Endodermal cell (in vitro differentiated cells): ENCODE measurements at regions not wholly inside any gene's neighbourhood (a gene's known extent, or its start where the extent isn't known, plus 50 kb on each side); places are given as distances from the start of the nearest gene placed in this dataset.

Experiments used
- DNase-seq: peaks from one replicate; pipeline ENCODE4 v3.0.0-alpha.2; 2017
- H3K27ac ChIP-seq: 2 replicates; pipeline ENCODE4 v1.5.1; 2013; ENCODE audit warnings: mild to moderate bottlenecking, low read depth, low read length, moderate library complexity
- H3K27me3 ChIP-seq: 2 replicates; pipeline ENCODE4 v1.6.1; 2013; ENCODE audit warnings: mild to moderate bottlenecking, low read length, moderate library complexity; ENCODE audit not compliant: insufficient read depth, control insufficient read depth, poor library complexity, severe bottlenecking
- H3K36me3 ChIP-seq: 2 replicates; pipeline ENCODE4 v1.7.0; 2013; ENCODE audit warnings: mild to moderate bottlenecking, low read length, moderate library complexity; ENCODE audit not compliant: control insufficient read depth, insufficient read depth
- H3K4me1 ChIP-seq: one replicate; pipeline ENCODE4 v1.7.0; 2013; ENCODE audit warnings: low read length; ENCODE audit not compliant: control insufficient read depth, insufficient read depth
- H3K4me3 ChIP-seq: 2 replicates; pipeline ENCODE4 v1.5.1; 2013; ENCODE audit warnings: mild to moderate bottlenecking, low read length, moderate library complexity
- H3K9ac ChIP-seq: 2 replicates; pipeline ENCODE4 v1.6.1; 2013; ENCODE audit warnings: mild to moderate bottlenecking, low read length, moderate library complexity; ENCODE audit not compliant: poor library complexity, severe bottlenecking; ENCODE audit errors: extremely low read depth
- H3K9me3 ChIP-seq: 2 replicates; pipeline ENCODE4 v1.6.1; 2013; ENCODE audit warnings: mild to moderate bottlenecking, low read length, moderate library complexity; ENCODE audit not compliant: control insufficient read depth
- H3K27ac Mint-ChIP-seq: 2 replicates; pipeline ENCODE4 v1.8.0; 2020; ENCODE audit warnings: mixed read lengths
- H3K27me3 Mint-ChIP-seq: 2 replicates; pipeline ENCODE4 v1.8.0; 2021; ENCODE audit warnings: mild to moderate bottlenecking, mixed read lengths; ENCODE audit not compliant: insufficient read depth
- H3K36me3 Mint-ChIP-seq: 2 replicates; pipeline ENCODE4 v1.8.0; 2020; ENCODE audit warnings: low read depth, mixed read lengths
- H3K4me1 Mint-ChIP-seq: 2 replicates; pipeline ENCODE4 v1.8.0; 2020; ENCODE audit warnings: mixed read lengths
- H3K4me3 Mint-ChIP-seq: 2 replicates; pipeline ENCODE4 v1.8.0; 2020; ENCODE audit warnings: mild to moderate bottlenecking, moderate library complexity, mixed read lengths
- H3K9me3 Mint-ChIP-seq: 2 replicates; pipeline ENCODE4 v1.8.0; 2020; ENCODE audit warnings: mild to moderate bottlenecking, mixed read lengths
- CTCF ChIP-seq: fragments of 200-600 bp; sonication (generic); conservative IDR thresholded peaks from 2 replicates; pipeline ENCODE4 v1.5.0; 2021; ENCODE audit warnings: antibody characterized with exemption, mild to moderate bottlenecking
- WGBS, 2 experiments: methylation state at CpG; one replicate each; pipeline versions ENCODE4 v1.1.5 to v1.1.7; 2013; ENCODE audit warnings: missing lambda C conversion rate in 2 of 2, mixed read lengths in 1 of 2; ENCODE audit not compliant: insufficient coverage in 1 of 2, insufficient read length in 1 of 2; 5-methylcytosine and 5-hydroxymethylcytosine counted together

- H3K27ac Mint-ChIP-seq = no peak overlapping the region
- H3K27me3 Mint-ChIP-seq = peaks cover 5% of the 10 kb centered on the region
- no peaks in the 10 kb centered on the region for H3K36me3 Mint-ChIP-seq
- 90 to 92% methylated on average over 3 to 4 of the region's 4 CpGs for WGBS, 2 experiments
- no peak overlapping the region for H3K27ac ChIP-seq
- no peak for DNase-seq
- peaks cover 6% of the 10 kb centered on the region for H3K9me3 Mint-ChIP-seq
- no peaks in the 10 kb centered on the region for H3K4me1 ChIP-seq
- no peaks in the 10 kb centered on the region for H3K27me3 ChIP-seq
- H3K36me3 ChIP-seq = no peaks in the 10 kb centered on the region
- no peak overlapping the region for H3K4me3 Mint-ChIP-seq
- no peak overlapping the region for H3K9ac ChIP-seq
- H3K4me1 Mint-ChIP-seq = no peaks in the 10 kb centered on the region
- no peak overlapping the region for H3K4me3 ChIP-seq
- TF ChIP-seq CTCF = no peak
- peaks cover 7% of the 10 kb centered on the region for H3K9me3 ChIP-seq
Measured at GRCh38 chr3:194935061-194935460, 249.4 kb downstream of the FAM43A start.

DNA sequence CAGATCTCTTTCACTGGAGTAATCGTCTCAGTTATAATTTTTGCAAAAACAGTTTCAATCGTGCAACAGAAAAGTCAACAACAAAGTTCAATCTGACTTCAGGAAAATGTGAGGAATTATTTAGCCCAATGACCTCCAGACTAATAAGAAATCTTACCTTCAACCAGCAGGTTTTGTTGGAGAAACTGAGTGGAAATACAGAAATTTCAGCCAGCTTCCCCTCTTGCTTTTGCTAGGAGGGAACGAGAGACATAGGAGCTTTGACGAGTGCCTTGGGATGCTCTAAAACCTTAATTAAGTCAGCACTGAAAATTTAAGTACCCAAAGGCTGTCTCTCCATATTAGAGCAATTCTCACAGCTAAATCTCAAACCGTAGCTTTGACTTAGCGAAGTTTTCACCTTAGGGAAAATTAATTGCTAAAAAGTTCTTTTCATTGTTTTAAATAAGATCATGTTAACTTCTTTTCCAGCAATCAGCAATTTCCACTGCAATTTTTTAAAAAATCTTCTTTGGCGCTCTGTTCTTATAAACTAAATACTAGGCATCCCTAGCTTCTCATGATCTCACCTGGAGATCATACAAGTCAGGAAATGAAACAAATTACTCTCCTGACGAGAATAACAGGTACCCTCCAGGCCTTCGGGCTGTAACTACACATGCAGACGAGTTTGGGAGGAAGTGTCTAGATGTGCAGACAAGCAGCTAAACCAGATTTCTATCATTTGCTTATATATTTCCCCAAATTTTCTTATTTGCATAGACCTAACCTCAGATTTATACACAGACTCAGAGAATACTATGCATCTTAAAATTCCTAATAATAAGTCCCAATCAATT, 250.2 kb downstream of the FAM43A start:
- WGBS, 2 experiments = 87 to 97% methylated on average over 4 to 10 of the region's 10 CpGs
- no peaks in the 10 kb centered on the region for H3K4me1 Mint-ChIP-seq
- Histone ChIP-seq H3K27ac (no peak overlapping the region), H3K36me3 (no peaks in the 10 kb centered on the region), H3K27me3 (no peaks in the 10 kb centered on the region), H3K9ac (no peak overlapping the region), H3K9me3 (peaks cover 7% of the 10 kb centered on the region), H3K4me1 (no peaks in the 10 kb centered on the region), H3K4me3 (no peak overlapping the region)
- DNase-seq = no peak
- H3K27ac Mint-ChIP-seq = no peak overlapping the region
- no peaks in the 10 kb centered on the region for H3K36me3 Mint-ChIP-seq
- H3K4me3 Mint-ChIP-seq = no peak overlapping the region
- TF ChIP-seq CTCF = no peak
- peaks cover 6% of the 10 kb centered on the region for H3K9me3 Mint-ChIP-seq
- peaks cover 5% of the 10 kb centered on the region for H3K27me3 Mint-ChIP-seq

DNA sequence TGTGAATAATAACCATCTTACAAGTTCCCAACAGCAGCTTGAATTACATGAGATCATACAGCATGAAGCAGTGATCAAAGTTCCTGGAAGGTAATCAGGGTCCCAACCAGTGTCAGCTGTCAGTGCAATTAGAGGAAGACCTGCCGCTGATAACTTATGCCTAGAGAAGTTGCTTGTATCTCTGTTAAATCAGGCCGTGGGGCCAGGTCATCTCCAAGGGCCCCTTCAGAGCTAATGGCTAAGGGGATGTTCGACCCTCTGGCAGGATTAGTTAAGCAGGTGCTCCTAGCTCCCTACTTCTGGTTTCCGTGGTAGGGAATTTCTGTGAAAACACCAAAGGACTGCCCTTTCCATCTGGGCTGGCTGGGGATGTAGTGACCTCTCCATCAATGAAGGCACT, 251.0 kb downstream of the FAM43A start:
- H3K27ac ChIP-seq = no peak overlapping the region
- H3K36me3 Mint-ChIP-seq = no peaks in the 10 kb centered on the region
- no peak overlapping the region for H3K9ac ChIP-seq
- H3K9me3 ChIP-seq = peaks cover 7% of the 10 kb centered on the region
- no peaks in the 10 kb centered on the region for H3K4me1 ChIP-seq
- no peaks in the 10 kb centered on the region for H3K27me3 ChIP-seq
- H3K36me3 ChIP-seq = no peaks in the 10 kb centered on the region
- peaks cover 5% of the 10 kb centered on the region for H3K27me3 Mint-ChIP-seq
- no peak for TF ChIP-seq CTCF
- H3K4me3 Mint-ChIP-seq = no peak overlapping the region
- no peak for DNase-seq
- no peak overlapping the region for H3K27ac Mint-ChIP-seq
- H3K4me1 Mint-ChIP-seq = no peaks in the 10 kb centered on the region
- WGBS, 2 experiments = 91 to 93% methylated on average over 3 to 4 of the region's 4 CpGs
- no peak overlapping the region for H3K4me3 ChIP-seq
- H3K9me3 Mint-ChIP-seq = peaks cover 3% of the 10 kb centered on the region
